GM12878 (cell line): ENCODE measurements at regions not wholly inside any gene's neighbourhood (a gene's known extent, or its start where the extent isn't known, plus 50 kb on each side); places are given as distances from the start of the nearest gene placed in this dataset.

Experiments
- CBFB ChIP-seq: IDR thresholded peaks from 2 replicates; pipeline ENCODE4 v1.6.1; 2016; ENCODE audit warnings: antibody characterized with exemption, low read depth
- JUND ChIP-seq: IDR thresholded peaks from 2 replicates; pipeline ENCODE4 v1.6.1; 2012; ENCODE audit warnings: low read depth, mild to moderate bottlenecking, low read length, improper control_type of control experiment, moderate library complexity
- TF ChIP-seq, protein P1 (sequence below), 3 experiments: IDR thresholded peaks in 2 of 3; conservative IDR thresholded peaks in 1 of 3; 2 replicates each; pipeline ENCODE4 v1.5.1; 2011; ENCODE audit warnings: low read depth in 3 of 3, low read length in 3 of 3, mild to moderate bottlenecking in 3 of 3, control low read depth in 2 of 3, moderate library complexity in 2 of 3, inconsistent platforms in 1 of 3, mixed read lengths in 1 of 3; ENCODE audit not compliant: control insufficient read depth in 2 of 3, insufficient read depth in 1 of 3; ENCODE audit errors: extremely low read depth in 1 of 3

GRCh38 chr4:170229006-170229405 lies 139.2 kb upstream of the AADAT start:
- TF ChIP-seq CBFB: no peak
- TF ChIP-seq, protein P1, sequence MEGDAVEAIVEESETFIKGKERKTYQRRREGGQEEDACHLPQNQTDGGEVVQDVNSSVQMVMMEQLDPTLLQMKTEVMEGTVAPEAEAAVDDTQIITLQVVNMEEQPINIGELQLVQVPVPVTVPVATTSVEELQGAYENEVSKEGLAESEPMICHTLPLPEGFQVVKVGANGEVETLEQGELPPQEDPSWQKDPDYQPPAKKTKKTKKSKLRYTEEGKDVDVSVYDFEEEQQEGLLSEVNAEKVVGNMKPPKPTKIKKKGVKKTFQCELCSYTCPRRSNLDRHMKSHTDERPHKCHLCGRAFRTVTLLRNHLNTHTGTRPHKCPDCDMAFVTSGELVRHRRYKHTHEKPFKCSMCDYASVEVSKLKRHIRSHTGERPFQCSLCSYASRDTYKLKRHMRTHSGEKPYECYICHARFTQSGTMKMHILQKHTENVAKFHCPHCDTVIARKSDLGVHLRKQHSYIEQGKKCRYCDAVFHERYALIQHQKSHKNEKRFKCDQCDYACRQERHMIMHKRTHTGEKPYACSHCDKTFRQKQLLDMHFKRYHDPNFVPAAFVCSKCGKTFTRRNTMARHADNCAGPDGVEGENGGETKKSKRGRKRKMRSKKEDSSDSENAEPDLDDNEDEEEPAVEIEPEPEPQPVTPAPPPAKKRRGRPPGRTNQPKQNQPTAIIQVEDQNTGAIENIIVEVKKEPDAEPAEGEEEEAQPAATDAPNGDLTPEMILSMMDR (IDR thresholded peaks at IDR 0.05 in 2 of 3, conservative IDR thresholded peaks at IDR 0.05 in 1 of 3; ENCODE audit: control insufficient read depth in 2 of 3, extremely low read depth in 1 of 3, insufficient read depth in 1 of 3, low read depth in 3 of 3, low read length in 3 of 3): no peak
- no peak for TF ChIP-seq JUND
